B cell (primary cell): ENCODE measurements at regions not wholly inside any gene's neighbourhood (a gene's known extent, or its start where the extent isn't known, plus 50 kb on each side); places are given as distances from the start of the nearest gene placed in this dataset.

Experiments used
- ATAC-seq: fragments of 200-7000 bp; cut with Tn5 transposase; one replicate; pipeline ENCODE4 v1.10.0; 2021; ENCODE audit warnings: low read depth, mild to moderate bottlenecking, moderate number of reproducible peaks, moderate library complexity
- CTCF ChIA-PET: fragments of 350-600 bp; sonication (Branson Sonifier 250); formaldehyde crosslinking; loops from one replicate; lab custom pipeline; 2021; ENCODE audit warnings: antibody characterized with exemption, inconsistent platforms; lab: Charles Lee
- POLR2A ChIA-PET: fragments of 350-600 bp; sonication (Branson Sonifier 250); formaldehyde crosslinking; loops from one replicate; lab custom pipeline; 2021; ENCODE audit warnings: antibody characterized with exemption; lab: Charles Lee
- DNase-seq: peaks from one replicate; pipeline ENCODE4 v3.0.0; 2013
- H2AFZ ChIP-seq: 2 replicates; pipeline ENCODE4 v1.6.1; 2012; ENCODE audit warnings: mild to moderate bottlenecking, low read depth, low read length; ENCODE audit not compliant: insufficient read depth, poor library complexity, severe bottlenecking
- H3K27ac ChIP-seq, 2 donors: 1 replicate in 1 of 2; 2 replicates in 1 of 2; pipeline ENCODE4 v1.5.1; 2012 to 2013; ENCODE audit warnings: low read length in 2 of 2, mild to moderate bottlenecking in 2 of 2, moderate library complexity in 1 of 2
- H3K27me3 ChIP-seq, 4 experiments: fragments of 200-600 bp in 1 of 4; sonication (generic) in 1 of 4; replicated peaks in 1 of 4; 1 replicate in 2 of 4; 2 replicates in 2 of 4; pipeline versions ENCODE4 v1.6.1 to v1.7.0; 2013 to 2016; ENCODE audit warnings: low read length in 3 of 4, mild to moderate bottlenecking in 2 of 4, mixed read lengths in 1 of 4, moderate library complexity in 1 of 4; ENCODE audit not compliant: insufficient read depth in 4 of 4, control insufficient read depth in 3 of 4; ENCODE audit errors: control extremely low read depth in 1 of 4
- H3K36me3 ChIP-seq, 2 experiments: replicated peaks in 1 of 2; 1 replicate in 1 of 2; 2 replicates in 1 of 2; pipeline versions ENCODE4 v1.6.1 to v1.7.1; 2013; ENCODE audit warnings: low read length in 1 of 2; ENCODE audit not compliant: insufficient read depth in 2 of 2, control insufficient read depth in 1 of 2; ENCODE audit errors: control extremely low read depth in 1 of 2, extremely low read depth in 1 of 2
- H3K4me1 ChIP-seq, 2 donors: fragments of 200-600 bp in 1 of 2; sonication (generic) in 1 of 2; 1 replicate in 1 of 2; 2 replicates in 1 of 2; pipeline versions ENCODE4 v1.5.1 to v1.6.1; 2013 to 2017; ENCODE audit warnings: low read length in 2 of 2; ENCODE audit not compliant: control insufficient read depth in 2 of 2, insufficient read depth in 2 of 2
- H3K4me2 ChIP-seq: replicated peaks from 2 replicates; pipeline ENCODE3; 2012; ENCODE audit warnings: mild to moderate bottlenecking, low read depth, low read length; ENCODE audit not compliant: poor library complexity, severe bottlenecking
- H3K4me3 ChIP-seq, 5 experiments: fragments of 200-600 bp in 1 of 5; sonication (generic) in 1 of 5; 1 replicate in 3 of 5; 2 replicates in 2 of 5; pipeline versions ENCODE4 v1.5.1 to v1.7.0; 2011 to 2016; ENCODE audit warnings: low read length in 4 of 5, mild to moderate bottlenecking in 4 of 5, low read depth in 2 of 5, control low read depth in 1 of 5, moderate library complexity in 1 of 5; ENCODE audit not compliant: insufficient read depth in 1 of 5; ENCODE audit errors: control extremely low read depth in 1 of 5, extremely low read depth in 1 of 5
- H3K79me2 ChIP-seq: fragments of 200-600 bp; sonication (generic); one replicate; pipeline ENCODE4 v1.6.0; 2016; ENCODE audit warnings: low read length; ENCODE audit not compliant: control insufficient read depth, insufficient read depth
- H3K9ac ChIP-seq: fragments of 200-600 bp; sonication (generic); 2 replicates; pipeline ENCODE4 v1.6.1; 2017; ENCODE audit warnings: mild to moderate bottlenecking, low read length, moderate library complexity
- H3K9me3 ChIP-seq, 3 donors: one replicate each; pipeline versions ENCODE4 v1.6.1 to v1.7.1; 2013; ENCODE audit warnings: low read length in 2 of 3; ENCODE audit not compliant: control insufficient read depth in 2 of 3, insufficient read depth in 1 of 3; ENCODE audit errors: control extremely low read depth in 1 of 3
- H4K20me1 ChIP-seq: 2 replicates; pipeline ENCODE4 v1.6.0; 2012; ENCODE audit warnings: mild to moderate bottlenecking, low read length; ENCODE audit not compliant: insufficient read depth, control insufficient read depth, poor library complexity, severe bottlenecking
- H3K27ac Mint-ChIP-seq: one replicate; pipeline ENCODE4 v1.8.0; 2021; ENCODE audit warnings: mixed read lengths
- H3K27me3 Mint-ChIP-seq: one replicate; pipeline ENCODE4 v1.8.0; 2021; ENCODE audit warnings: mixed read lengths
- H3K4me1 Mint-ChIP-seq: one replicate; pipeline ENCODE4 v1.8.0; 2021; ENCODE audit warnings: mixed read lengths
- H3K4me3 Mint-ChIP-seq: one replicate; pipeline ENCODE4 v1.8.0; 2021; ENCODE audit warnings: mixed read lengths
- H3K9me3 Mint-ChIP-seq: one replicate; pipeline ENCODE4 v1.8.0; 2022; ENCODE audit warnings: mixed read lengths; ENCODE audit not compliant: insufficient read depth
- EZH2 ChIP-seq: IDR thresholded peaks from 2 replicates; pipeline ENCODE4 v1.6.1; 2012; ENCODE audit warnings: borderline replicate concordance, low read depth, mild to moderate bottlenecking, moderate library complexity, low read length; ENCODE audit not compliant: insufficient read depth, poor library complexity, severe bottlenecking
- WGBS: methylation state at CpG from one replicate; pipeline ENCODE4 v1.1.5; 2013; ENCODE audit warnings: missing lambda C conversion rate; ENCODE audit not compliant: insufficient coverage; 5-methylcytosine and 5-hydroxymethylcytosine counted together
- intact Hi-C: fragments of 100-400 bp; cut with micrococcal nuclease; formaldehyde crosslinking; loops from one replicate; pipeline ENCODE4 v1.10.0; 2022
- TF ChIP-seq, protein P1 (sequence below): fragments of 200-600 bp; IDR thresholded peaks from one replicate; pipeline ENCODE4 v1.8.0; 2022; ENCODE audit warnings: antibody characterized with exemption, mild to moderate bottlenecking

- H4K20me1 ChIP-seq: no peaks in the 10 kb centered on the region
- H2AFZ ChIP-seq: no peak overlapping the region
- no peak overlapping the region for H3K27ac ChIP-seq
- no peak overlapping the region for H3K9ac ChIP-seq
- ATAC-seq (no peak), DNase-seq (no peak)
- no peaks in the 10 kb centered on the region for H3K27me3 ChIP-seq
- H3K4me1 Mint-ChIP-seq: no peaks in the 10 kb centered on the region
- ChIA-PET CTCF (no interaction called here), POLR2A (no interaction called here)
- no peak overlapping the region for H3K4me3 Mint-ChIP-seq
- H3K9me3 Mint-ChIP-seq: peaks cover 2% of the 10 kb centered on the region
- H3K27me3 Mint-ChIP-seq: peaks cover 10% of the 10 kb centered on the region
- intact Hi-C loops: no loop called here
- H3K9me3 ChIP-seq: no peaks in the 10 kb centered on the region
- H3K4me1 ChIP-seq: no peaks in the 10 kb centered on the region
- no peaks in the 10 kb centered on the region for H3K36me3 ChIP-seq
- WGBS: no CpG with 5 or more reads among the region's 3 CpGs
- H3K79me2 ChIP-seq: no peaks in the 10 kb centered on the region
- no peak overlapping the region for H3K4me3 ChIP-seq
- TF ChIP-seq EZH2: no peak
- TF ChIP-seq, protein P1, sequence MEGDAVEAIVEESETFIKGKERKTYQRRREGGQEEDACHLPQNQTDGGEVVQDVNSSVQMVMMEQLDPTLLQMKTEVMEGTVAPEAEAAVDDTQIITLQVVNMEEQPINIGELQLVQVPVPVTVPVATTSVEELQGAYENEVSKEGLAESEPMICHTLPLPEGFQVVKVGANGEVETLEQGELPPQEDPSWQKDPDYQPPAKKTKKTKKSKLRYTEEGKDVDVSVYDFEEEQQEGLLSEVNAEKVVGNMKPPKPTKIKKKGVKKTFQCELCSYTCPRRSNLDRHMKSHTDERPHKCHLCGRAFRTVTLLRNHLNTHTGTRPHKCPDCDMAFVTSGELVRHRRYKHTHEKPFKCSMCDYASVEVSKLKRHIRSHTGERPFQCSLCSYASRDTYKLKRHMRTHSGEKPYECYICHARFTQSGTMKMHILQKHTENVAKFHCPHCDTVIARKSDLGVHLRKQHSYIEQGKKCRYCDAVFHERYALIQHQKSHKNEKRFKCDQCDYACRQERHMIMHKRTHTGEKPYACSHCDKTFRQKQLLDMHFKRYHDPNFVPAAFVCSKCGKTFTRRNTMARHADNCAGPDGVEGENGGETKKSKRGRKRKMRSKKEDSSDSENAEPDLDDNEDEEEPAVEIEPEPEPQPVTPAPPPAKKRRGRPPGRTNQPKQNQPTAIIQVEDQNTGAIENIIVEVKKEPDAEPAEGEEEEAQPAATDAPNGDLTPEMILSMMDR: no peak
- no peak overlapping the region for H3K4me2 ChIP-seq
- H3K27ac Mint-ChIP-seq: no peak overlapping the region
These were observed 222.6 kb downstream of the NUAK1 start for GRCh38 chr12:105915997-105916759.

GRCh38 chr12:105916760-105917039, 222.1 kb downstream of the NUAK1 start:
- intact Hi-C loops: no loop called here
- Histone ChIP-seq H2AFZ (no peak overlapping the region), H4K20me1 (no peaks in the 10 kb centered on the region), H3K36me3 (no peaks in the 10 kb centered on the region), H3K27ac (no peak overlapping the region), H3K27me3 (no peaks in the 10 kb centered on the region), H3K4me3 (no peak overlapping the region), H3K4me2 (no peak overlapping the region), H3K4me1 (no peaks in the 10 kb centered on the region), H3K79me2 (no peaks in the 10 kb centered on the region), H3K9me3 (no peaks in the 10 kb centered on the region), H3K9ac (no peak overlapping the region)
- Mint-ChIP-seq H3K27ac (no peak overlapping the region), H3K4me3 (no peak overlapping the region), H3K4me1 (no peaks in the 10 kb centered on the region), H3K9me3 (peaks cover 2% of the 10 kb centered on the region), H3K27me3 (peaks cover 10% of the 10 kb centered on the region)
- ChIA-PET POLR2A (no interaction called here), CTCF (no interaction called here)
- TF ChIP-seq, protein P1: no peak
- no peak for TF ChIP-seq EZH2
- no peak for ATAC-seq
- no peak for DNase-seq
